GM21515 (cell line): ENCODE measurements at regions not wholly inside any gene's neighbourhood (a gene's known extent, or its start where the extent isn't known, plus 50 kb on each side); places are given as distances from the start of the nearest gene placed in this dataset.
"Not testable (repeated sequence)": the region's sequence is repeated elsewhere in the genome, so short reads cannot be mapped to it uniquely, and the experiment has no call there.

ENCODE experiments used
- ATAC-seq: cut with Tn5 transposase; IDR thresholded peaks from one replicate; pipeline ENCODE4 v1.9.1; 2021; ENCODE audit not compliant: unreplicated experiment

DNA sequence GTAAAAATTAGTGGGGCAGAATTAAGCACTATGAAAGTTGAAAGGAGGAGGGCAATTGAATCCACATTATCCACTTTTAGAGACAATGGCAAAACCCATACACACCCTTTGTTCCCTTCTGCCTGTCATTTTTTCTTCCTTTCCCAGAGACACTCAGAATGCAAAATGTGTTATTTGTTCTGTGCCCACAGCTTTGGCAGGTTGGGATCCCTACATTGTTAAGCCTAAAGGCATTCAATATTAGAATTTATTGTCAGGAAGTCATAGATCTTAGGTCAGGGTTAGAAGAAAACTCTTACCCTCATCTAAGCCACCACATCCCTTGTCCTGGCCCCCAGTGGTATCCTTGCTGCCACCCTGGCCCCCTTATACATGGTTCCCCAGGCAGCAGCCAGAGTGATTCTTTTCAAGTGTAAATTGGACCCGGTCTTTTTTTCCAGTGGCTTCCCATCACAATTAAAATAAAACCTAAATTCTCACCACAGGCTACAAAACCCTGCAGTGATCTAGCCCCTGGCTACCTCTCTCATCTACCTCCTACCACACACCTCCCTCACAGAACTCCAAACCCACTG is 470.1 kb upstream of the ATP11B start:
- no peak for ATAC-seq

DNA sequence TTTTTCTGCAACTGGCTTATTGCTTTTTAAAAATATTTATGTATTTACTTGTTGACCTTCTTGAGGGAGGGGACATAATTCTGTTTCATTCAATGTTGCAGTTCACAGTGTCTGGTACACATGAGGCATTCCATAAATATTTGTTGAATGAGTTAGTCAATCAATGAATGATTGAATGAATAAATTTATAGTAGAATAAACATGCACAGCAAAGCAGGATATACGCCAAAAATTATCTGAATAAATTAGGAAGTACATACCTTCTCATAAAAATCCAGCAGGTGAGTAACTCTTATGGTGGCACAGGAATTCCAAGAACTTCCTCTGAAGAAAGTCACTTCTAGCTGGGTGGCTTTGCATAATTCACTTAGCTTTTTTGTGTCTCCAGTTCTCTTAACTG is 469.4 kb upstream of the ATP11B start:
- ATAC-seq, result no peak

DNA sequence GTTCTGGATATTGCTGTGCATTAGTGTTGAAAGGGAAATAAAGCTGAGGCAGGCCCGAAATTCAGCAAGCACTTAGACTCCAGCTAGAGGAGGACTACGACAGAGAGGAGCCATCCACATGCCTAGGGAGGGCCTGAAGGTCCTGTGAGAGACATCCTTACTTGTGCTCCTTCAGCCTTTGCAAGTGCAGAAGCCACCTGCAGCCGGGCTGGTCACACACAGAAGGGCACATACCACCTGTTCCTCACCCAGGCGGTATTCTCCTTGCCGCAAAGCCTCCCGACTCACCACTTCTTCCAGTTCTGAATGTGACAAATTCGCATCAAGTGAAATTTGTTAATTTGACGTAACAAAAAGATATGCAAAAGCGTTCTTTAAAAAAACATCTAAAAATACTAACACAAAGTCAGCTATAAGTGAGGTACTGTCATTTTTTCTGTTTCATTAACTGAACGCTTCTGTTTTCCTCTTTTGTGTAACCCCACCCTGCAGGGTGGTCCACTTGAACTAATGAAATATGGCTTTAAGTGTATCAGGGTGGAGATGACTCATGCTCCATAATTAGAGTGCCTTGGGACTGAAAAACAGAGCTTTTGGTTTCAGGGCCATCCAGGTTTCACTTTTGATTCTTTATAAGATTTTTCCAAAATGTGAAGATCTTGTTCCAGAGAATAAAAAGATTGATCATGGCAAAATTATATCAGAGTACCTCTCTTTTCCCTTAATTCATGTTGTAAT is 467.9 kb upstream of the ATP11B start:
- ATAC-seq, result peak; percentile 66

DNA sequence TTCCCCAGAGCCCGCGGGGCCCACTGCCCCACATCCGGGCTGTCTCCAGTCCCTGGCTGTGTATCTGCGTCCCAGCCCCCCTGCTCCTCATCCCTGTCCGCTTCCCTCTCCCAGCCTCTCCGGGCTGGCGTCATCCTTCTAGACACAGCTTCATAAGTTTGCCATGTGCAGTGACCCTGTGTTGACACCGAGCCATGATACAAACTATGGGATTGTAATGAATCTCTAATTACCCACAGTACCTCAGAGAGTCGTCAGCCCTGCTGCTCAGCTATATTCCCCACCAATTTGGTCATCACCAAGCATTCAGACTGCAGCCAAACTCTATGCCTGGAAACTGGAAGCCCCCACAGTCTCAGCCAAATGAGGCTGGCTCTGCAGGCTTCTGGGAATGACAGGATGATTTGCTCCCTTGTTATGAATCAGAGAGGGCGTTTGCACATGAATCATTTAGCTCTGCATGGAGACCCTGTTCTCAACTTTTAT is 466.1 kb upstream of the ATP11B start:
- no peak for ATAC-seq

DNA sequence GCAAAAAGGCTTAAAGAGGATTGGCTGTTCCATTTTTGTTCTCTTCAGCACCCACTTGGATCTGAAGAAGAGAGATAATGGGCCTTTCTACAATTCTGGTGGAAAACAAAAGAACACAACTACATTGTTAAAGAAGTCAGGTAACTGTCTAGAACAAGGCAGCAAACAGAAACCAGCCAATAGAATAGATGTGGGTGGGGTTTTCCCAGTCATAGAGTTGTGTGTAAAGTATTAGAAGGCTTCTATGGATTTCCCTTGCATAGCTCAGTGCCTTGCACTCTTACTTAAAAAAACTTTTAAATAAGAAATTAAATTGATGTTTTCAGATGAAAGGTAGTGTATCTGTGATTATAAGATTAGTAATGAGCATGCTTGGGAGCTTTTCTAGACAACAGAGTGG is 462.7 kb upstream of the ATP11B start:
- ATAC-seq, result no peak

DNA sequence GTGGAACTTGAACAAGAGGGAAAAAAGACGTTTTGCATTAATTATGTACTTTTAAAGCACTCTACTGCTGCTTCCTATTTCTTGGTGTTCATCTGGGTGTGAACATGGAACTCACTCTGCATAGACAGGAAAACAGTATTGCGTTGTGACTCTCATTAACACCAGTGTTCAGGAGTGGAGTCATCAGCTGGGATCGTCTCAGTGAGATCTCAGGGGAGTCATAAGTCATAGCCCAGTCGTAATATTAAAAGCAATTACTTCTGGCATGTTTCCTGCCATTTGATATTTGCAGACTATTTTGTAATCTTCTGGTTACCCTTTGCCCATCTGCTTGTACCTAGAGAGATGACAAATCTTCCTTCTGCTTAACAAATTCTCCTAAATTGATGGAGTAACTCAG is 462.0 kb upstream of the ATP11B start:
- ATAC-seq, result no peak

DNA sequence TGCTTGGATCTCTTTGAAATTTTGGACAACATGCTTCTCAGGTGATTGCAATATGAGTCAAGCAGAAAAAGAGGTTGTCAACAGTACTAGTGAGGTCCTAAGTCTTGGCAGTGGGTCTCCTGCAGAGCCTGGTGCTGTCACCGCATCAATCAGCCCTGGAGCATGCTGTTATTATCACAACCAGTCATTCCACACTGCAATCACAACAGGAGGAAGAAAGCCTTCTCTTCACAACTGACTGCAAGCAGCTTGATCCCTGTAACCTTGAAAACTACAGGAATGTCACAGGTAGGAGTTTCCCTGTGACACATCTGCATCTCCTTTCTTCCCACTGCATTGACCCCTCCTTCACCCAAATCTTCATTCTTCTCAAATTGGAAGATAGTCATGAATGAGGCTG is 451.1 kb upstream of the ATP11B start:
- ATAC-seq, result no peak

DNA sequence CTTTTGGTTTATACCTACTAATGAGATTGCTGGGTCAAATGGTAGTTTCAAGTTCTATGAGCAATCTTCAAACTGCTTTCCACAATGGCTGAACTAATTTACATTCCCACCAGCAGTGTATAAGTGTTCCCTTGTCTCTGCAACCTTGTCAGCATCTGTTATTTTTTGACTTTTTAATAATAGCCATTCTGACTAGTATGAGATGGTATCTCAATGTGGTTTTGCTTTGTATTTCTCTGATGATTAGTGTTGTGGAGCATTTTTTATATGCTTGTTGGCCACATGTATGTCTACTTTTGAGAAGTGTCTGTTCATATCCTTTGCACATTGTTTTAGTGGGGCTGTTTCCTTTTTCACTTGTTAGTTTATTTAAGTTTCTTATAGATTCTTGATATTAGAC is 449.3 kb upstream of the ATP11B start:
- ATAC-seq, result not testable (repeated sequence)

DNA sequence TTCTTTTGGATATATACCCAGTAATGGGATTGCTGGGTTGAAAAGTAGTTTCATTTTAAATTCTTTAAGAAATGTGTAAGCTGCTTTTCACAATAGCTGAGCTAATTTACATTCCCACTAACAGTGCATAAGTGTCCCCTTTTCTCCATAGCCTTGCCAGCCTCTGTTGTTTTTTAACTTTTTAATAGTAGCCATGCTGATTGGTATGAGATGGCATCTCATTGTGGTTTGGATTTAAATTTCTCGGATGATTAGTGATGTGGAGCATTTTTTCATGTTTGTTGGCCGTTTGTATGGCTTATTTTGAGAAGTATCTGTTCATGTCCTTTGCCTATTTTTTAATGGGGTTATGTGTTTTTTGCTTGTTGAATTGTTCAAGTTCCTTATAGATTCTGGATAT is 444.3 kb upstream of the ATP11B start:
- no peak for ATAC-seq

DNA sequence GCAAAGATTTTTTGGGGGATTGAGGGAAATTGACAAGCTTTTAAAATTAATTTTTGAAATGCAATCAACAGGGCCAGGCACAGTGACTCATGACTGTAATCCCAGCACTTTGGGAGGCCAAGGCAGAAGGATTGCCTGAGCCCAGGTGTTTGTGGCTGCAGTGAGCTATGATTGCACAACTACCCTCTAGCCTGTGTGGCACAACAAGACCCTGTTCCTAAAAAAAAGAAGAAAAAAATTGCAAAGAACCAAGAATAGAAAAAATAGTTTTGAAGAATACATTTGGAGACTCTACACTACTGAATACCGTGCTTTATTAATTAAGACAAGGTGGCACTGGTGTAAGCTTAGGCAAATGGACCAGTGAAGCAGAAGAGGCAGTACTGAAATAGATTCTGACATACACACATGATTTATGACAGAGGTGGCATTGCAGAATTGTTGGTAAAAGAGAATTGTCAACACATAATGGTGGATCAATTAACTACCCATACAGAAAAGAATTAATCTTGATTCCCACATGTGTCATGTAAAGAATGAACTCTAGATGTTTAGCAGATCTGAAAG is 443.3 kb upstream of the ATP11B start:
- no peak for ATAC-seq

DNA sequence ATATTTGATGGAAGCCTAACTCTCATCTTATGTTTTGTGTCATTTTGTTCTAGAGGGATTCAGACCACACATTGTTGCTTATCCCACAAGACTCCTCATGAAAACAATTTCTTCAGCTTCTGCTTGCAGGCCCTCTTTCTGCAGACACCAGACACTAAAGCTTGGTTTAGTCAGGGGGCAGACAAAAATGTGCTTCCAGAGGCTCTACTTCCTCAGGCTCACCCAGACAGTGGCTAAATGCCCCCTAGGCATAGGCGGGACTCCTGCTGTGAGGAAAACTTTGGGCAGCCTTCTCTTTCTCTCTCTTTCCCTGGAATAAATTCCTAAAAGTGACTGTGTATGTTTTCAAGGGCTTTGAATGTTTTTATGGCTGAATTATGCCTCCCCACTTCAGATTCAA is 435.4 kb upstream of the ATP11B start:
- no peak for ATAC-seq

DNA sequence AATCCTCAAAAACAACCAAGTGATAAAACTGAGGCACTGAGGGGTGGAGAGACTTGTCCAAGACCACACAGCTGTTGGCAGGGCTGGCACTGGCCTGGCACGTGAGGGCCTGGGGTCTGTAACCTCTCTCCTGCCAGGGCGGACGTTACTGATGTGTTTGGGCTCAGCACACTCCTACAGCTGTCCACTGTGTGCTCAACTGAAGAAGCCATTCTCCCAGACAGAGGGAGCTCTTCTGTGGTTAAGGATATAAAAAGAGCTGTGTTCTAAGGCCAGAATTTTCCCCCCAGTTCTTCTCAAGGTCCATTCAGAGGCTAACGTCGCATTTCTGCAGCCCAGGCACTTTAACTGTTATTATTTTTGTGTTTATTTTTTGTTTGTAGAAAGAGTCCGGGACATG is 429.0 kb upstream of the ATP11B start:
- no peak for ATAC-seq

DNA sequence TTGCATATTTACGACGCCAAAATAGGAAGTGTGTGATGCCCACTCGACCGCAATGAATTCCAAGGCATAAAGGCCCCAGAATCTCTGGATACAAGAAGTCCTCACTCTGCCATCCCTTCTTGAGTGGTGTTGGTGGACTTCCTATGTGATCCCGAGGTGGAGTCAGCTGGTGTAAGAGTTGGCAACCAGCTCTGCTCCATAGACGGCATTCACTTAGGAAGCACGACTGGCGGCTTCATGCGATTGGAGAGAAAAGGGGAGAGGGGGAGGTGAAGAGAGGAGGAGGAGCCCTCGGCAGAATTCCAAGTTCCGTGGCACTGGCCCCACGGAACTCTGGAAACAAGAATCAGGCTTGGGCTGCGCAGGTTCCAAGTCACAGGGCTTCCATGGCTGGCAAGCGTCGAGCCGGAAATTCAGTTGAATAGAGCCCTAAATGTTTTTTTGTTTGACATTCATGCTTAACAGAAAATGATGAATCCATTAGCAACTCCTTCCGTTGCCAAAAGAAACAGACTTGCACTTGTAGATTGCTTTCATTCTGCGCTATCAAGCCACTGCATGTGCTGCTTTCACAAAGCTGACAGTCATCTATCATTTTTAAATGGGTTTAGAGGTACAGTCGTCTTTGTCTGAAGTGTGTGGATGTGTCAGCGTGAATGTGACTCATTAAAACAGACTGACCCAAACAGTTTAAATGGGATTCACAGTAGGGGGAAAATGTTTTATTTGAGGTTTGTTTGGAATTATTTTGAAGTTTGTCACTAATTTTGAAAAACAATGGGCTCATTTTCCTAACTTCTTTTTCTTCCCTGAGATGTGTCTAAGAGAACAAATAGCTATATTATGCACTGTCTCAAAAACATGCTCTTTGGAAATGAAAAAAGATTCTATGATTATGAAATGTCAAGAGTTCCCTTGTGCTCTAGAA is 428.3 kb upstream of the ATP11B start:
- no peak for ATAC-seq

DNA sequence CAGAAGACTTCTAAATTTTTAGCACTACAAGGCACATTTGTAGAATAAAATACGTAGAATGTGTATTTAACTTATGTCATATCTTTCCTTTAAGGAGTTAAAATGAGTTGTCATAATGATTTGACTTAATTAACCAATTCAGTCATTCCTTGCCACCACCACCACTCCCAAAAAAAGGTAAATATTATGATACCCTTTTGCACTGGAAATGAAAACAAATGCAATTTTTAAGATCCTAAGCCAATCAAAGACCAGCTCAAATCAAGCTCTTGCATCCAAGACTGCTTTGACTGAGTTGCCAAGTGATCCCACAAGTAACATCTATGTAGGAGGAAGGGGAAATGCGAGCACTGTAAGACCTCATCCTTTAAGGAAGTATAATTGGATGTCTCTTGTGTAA is 426.6 kb upstream of the ATP11B start:
- no peak for ATAC-seq

DNA sequence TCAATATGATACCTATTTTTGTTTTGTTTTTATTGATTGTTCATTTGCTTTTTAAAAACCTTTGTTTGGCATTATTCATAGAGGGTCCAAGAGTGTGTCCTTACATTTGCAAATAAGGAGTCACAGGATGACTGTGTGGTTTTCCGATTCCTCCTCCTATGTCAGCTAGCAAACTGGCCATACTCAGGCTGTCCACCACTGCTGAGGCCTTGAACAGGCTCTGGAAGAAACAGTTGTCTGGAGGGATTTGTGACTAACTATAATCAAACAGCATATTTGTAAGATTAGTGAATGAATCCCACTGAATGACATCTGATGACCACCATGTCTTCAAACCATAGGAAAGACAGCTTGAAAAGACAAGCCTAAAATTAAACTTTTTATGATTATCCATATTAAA is 423.4 kb upstream of the ATP11B start:
- ATAC-seq, result no peak

DNA sequence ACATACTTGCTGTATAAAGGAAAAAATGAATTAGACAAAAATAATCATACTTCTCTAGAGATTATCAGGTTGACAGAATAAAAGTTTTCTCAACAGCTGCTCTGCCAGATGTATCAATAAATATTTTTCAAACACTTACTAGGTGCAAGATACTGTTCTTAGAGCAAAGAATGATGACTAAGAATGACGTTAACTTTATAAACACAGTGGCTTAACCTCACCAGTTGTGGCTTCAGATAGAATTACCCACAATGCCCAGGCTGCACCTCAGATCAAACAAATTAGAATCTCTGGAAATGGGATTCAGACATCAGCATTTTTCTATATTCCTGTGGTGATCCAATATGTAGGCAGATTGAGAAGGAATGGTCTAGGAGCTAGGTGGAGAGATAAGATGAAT is 422.4 kb upstream of the ATP11B start:
- no peak for ATAC-seq

DNA sequence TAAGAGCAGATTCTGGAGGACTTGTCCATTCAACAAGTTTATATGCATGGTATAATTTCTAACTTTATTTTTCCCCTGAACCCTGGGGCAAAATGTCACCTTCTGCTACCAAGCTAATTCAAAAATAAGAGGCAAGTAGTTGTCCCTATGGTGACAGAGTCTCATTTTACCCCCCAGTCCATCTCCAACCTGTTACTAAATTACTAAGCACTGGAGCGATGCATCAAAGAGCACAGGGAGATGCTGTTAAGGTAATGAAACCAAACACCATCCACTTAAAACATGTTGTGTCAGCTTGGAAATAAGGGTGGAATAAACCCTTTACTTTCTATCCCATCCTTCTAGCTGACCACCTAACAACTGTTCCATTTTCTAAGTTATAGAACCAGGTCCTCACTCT is 417.4 kb upstream of the ATP11B start:
- no peak for ATAC-seq

DNA sequence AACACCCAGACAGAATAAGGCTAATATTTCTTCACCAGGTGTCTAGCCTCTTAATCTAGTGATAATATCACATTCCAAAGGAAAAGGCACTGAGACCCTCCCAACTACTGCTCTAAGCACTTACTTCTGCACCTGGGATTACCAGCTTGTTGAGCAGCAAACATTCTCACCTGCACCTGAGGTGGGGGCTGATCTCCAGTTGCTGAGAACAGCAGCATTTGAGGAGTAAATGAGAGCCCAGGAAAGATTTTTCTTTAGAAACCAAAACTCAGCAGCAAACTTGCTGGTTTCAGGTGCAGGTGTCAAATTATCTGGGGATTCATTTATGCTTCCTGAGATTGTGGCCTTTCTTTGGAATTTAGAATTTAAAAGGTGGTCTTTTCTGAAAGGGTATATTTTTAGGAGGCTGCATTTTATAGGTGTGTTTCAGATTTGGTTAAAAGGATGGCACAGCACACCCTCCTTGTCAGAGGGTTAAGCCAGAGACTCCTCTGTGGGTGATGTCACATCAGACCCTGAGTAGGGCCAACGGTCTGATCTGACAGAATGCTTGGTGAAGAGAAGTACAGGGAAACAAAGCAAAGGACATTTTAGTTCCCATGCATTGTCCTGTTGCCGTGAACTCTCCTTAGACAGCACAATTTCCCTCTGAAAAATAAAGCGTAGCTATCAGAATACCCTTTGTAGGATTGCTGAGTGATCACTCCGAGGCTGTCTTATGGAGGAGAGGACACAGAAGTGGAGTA is 411.0 kb upstream of the ATP11B start:
- ATAC-seq, result no peak

DNA sequence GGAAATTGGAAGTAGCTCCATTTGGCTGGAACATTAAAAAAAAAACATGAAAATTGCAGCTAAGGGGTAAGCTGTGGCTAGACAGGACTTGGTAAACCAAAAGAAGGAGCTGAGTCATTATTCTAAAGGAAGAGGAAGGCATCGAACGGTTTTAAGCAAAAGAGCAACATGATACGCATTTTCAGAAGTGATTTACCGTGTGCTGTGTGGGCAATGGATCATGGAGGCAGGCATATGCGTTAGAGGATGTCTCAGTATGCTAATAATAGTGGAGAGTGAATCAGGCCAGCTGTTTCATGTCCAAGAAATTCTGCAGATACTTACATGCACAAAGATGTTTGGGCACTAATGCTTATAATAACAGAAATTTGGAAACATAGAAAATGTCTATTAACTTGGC is 409.1 kb upstream of the ATP11B start:
- ATAC-seq, result no peak

DNA sequence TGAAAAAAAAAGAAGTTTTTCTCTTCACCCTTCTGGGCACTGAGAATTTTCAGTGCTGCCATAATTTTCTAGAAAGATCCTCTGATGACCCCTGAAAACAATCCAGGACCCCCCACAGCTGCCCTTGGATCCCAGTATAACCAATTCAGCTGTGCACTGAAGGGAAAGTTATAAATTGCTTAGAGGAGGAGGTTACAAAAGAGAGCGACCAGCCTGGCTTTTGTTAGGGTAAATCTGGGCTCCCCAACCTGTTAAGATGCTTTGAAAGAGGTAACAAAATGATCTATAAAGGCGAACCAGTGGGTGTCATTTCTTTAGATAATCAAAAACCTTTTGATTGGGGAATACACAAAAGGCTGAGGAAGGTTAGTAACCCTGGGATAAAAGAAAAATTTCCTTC is 407.9 kb upstream of the ATP11B start:
- no peak for ATAC-seq

DNA sequence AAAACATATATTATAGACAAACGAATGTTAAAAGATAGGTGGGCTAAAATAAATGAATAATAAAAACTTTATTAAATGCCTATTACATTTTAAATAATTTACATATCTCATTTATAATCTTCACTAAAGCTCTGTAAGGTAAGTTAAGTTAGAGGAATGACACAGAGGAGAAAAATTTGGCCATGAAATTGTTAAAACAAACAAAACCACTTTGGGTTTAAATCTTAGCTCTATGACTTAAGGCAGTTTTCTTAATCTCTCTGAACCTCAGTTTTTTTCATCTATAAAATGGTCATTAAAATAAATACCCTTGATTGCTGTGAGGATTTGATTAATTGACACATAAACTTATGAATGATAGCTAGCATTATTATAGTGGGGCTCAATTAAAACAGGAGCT is 404.8 kb upstream of the ATP11B start:
- no peak for ATAC-seq
